Stimulated activated CD4-positive, alpha-beta T cell treated with anti-CD3 and anti-CD28 coated beads, Interleukin-2, amount 100 ng/mL, for 48 hours (primary cell): ENCODE measurements at regions not wholly inside any gene's neighbourhood (a gene's known extent, or its start where the extent isn't known, plus 50 kb on each side); places are given as distances from the start of the nearest gene placed in this dataset.

Experiments
- DNase-seq, 2 donors: peaks; one replicate each; pipeline ENCODE4 v3.0.0-alpha.2; 2020

DNA sequence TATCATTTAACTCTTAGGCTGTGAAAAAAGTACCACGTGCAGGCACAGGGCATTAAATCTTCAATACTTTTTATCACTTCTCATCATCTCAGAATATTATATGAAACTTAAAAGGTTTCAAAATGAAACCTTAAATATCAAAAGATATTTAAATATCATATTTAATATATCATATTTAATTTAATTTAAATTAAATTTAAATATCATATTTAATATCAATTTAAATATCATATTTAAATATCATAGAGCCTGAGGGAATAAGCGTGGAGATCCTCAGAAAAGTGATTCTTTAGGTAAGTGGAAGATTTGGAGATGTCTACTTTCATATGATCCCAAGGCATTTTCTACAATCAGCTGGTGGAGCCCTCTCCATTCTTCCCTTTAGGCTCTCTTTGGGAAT lies 716.6 kb downstream of the OTOL1 start:
- DNase-seq = no peak

DNA sequence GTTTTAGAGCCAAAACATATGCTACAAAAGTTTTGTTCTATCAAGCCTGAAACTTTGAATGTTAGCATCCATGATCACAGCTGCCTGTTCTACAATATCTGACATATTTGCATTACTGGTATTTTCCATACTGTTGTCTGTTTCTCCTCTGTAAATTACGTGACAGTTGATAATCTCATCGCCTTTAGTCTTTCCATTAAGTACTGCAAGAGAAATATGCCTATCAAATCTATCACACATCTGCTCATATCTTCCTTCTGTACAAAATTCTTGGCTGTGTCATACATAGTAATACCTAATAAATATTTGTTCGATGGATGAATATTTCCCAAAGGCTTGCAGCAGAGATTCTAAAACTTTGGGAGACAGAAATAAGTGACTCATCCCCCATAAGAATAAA lies 717.3 kb downstream of the OTOL1 start:
- DNase-seq = no peak

- DNase-seq = no peak
Observed at GRCh38 chr3:162217647-162218046, 721.0 kb downstream of the OTOL1 start.

- DNase-seq = no peak
Observed at GRCh38 chr3:162218479-162218878, 721.9 kb downstream of the OTOL1 start.

DNA sequence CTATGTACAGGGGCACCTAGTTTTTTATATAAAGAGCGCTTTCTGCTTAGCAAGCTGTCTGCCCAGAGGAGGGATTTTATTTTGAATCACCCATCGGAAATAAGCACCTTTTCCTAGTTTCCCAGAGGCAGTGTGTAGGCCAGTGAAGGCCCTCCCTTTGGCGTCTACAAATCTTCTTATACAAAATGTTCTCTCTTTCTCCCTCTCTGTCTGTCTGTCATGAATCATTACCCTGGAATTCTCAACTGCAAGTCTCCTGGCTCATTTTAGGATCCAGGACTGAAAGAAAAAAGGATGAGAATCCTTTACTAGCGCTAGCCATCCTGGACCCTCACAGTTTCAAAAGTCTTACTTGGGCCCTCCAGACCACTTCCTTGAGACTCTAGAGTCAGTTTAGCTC lies 728.1 kb downstream of the OTOL1 start:
- DNase-seq = no peak

DNA sequence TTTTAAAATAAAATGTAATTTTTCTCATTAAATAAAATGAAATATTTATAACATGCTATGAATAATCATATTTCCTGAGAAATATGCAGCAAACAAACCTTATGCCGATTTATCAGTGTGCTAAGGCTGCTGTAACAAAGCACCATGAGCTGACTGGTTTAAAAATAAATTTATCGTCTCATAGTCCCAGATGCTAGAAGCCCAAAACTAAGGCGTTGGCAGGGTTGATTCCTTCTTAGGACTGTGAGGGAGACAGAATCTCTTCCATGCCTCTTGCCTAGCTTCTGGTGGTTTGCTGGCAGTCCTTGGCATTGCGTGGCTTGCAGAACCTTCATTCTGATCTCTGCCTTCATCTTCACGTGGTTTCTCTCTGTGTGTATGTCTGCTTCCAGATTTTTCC lies 740.3 kb downstream of the OTOL1 start:
- no peak for DNase-seq

- no peak for DNase-seq
Observed at GRCh38 chr3:162250782-162251181, 754.2 kb downstream of the OTOL1 start.

DNA sequence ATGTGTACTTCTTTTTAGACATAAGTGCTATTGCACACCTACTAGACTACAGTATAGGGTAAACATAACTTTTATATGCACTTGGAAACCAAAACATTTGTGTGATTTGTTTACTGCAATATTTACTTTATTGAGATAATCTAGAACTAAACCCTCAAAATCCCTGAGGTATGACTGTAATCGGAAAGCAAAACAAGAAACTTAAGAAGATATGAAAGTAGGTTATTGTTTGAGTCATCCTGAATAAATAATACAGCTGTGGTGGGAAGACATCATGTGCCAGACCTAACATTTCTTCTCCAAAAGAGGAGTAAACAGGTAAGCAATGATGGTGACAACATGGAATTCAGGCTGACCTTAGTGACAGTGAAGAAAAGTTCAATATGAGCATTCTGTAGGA lies 765.5 kb downstream of the OTOL1 start:
- DNase-seq = no peak

DNA sequence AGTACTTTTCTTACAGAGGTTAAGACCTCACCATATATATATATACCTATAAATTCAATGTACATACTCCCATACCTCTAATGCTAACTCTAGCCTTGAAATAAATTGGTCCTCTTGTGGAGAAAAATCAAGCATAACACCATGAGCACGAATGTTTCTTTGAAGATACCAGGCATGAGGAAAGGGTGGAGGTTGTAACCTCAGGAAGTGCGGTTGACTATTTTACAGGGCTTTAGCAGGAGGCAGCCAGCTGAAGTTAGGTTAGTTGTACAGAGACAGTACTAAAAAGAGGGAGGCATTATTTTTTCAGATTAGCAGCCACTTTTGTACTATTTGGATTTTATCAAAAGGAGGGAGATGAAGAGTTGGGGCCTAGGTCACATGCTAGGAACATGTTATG lies 767.0 kb downstream of the OTOL1 start:
- no peak for DNase-seq

DNA sequence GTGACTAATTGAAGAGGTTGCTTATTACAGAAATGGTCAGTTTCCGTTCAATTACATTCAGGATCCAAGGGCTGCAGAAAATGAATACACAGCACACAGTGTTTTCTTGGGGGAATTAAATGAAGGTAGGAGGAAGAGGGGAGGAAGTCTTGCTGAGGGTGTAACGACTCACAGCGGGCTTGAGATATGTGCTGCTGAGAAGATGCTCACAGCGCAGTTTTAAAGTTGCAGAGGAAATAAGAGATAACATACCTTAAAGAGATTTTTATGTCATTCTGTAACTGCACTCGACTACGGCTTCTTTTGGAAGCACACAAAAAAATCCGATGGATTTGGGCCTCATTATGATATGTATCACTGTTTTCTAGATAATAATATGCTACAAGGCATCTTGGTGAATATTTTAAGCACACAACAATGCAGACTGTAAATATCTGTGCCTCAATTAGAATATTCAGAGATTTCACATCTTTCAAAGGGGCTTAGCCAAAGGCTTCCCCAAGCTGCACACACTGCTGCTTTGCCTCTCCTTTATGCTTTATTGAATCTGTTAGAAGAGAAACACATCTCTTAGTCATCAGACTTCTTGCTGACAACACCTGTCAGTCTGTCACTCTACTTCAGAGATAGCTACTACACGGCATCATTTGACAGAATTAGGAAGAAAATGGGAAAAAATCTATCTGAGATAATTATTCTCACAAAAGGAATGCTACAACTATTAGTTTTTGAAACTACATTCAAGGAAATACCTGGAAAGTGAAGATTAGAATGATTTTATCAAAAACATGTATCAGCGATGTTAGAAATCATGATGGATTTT lies 773.2 kb downstream of the OTOL1 start:
- DNase-seq = no peak

DNA sequence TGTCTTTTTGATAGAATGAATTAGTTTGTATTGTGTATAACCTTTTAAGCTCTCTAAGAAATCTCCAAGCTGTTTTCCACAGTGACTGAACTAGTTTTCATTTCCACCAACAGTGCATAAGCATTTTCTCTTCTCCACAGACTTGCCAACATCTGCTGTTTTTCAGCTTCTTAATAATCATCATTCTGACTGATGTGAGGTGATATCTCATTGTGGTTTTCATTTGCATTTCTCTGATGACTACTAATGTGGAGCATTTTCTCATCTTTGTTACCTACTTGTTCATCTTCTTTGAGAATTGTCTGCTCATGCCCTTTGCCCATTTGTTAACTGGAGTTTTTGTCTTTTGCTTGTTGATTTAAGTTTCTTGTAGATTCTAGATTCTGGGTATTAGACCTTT lies 777.5 kb downstream of the OTOL1 start:
- DNase-seq = no peak

GRCh38 chr3:162278834-162279233 lies 782.2 kb downstream of the OTOL1 start:
- DNase-seq = no peak

- no peak for DNase-seq
Observed at GRCh38 chr3:162285259-162285658, 788.7 kb downstream of the OTOL1 start.

DNA sequence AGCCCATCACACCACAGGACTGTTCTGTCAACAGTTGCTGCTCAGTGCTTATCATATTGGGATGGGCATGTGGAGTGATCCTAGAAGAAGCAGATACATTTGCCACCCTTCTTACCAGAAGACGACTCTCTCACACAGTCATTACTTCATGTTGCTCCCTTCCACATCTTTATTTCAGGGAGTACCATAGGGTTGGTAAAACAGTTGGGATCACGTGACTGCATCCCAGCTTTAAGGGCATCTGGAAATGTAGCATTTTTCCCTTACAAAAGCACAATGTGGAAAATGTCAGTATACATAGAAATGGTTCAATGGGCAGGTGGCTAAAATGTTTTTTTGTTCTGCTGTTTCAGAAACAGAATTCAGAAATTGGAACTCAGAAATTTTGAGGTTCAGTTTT lies 791.0 kb downstream of the OTOL1 start:
- no peak for DNase-seq

GRCh38 chr3:162292409-162292808 lies 795.8 kb downstream of the OTOL1 start:
- no peak for DNase-seq

DNA sequence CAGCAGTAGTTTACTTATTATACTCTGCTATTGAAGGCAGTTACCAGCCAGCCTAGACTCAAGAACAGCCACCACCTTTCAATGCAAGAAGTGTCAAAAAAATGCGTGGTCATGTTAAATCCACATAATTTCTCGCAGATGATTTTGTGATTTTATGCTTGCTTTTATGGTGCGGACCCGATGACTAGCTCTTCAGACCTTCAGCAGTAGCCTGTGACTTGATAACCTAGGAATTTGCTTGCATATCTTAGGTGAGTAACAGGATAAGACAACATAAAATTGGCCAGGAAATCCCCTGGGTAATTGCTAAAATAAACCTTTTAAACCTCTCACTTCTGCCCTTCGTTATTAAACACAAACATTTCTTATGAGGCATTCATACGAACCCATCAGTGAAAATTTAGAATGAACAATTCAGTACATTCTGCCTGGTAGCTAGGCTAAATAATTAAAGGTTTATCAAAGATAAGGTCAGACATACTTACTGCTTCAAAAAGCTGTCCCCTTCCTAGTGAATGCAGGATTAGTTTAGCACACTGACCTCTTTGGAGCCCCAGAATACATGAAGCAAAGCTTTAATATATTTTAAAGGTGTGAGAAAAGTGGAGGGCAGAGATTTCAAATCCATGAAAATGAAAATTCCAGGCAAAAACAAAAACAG lies 798.8 kb downstream of the OTOL1 start:
- DNase-seq = no peak

- DNase-seq = no peak
Observed at GRCh38 chr3:162302983-162303624, 806.5 kb downstream of the OTOL1 start.

DNA sequence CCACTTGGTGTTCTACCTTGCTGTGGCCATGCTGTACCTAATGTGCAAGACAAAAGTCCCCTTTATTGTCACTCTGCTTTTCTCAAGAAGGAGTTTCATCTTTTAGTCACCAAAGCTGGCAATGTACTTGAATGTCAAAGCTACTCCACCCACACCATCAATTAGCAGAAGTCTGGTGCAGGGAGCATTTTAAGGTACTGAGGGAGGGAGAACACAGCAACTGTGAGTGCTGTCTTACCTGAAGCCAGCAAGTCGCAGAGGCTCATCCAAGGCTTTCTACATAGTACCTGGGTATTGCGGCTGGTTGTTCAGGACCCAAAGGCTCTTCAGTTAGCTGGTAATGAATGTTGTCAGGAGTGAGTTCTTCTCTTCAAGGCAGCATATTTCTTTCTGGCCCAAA lies 820.4 kb downstream of the OTOL1 start:
- DNase-seq = no peak

DNA sequence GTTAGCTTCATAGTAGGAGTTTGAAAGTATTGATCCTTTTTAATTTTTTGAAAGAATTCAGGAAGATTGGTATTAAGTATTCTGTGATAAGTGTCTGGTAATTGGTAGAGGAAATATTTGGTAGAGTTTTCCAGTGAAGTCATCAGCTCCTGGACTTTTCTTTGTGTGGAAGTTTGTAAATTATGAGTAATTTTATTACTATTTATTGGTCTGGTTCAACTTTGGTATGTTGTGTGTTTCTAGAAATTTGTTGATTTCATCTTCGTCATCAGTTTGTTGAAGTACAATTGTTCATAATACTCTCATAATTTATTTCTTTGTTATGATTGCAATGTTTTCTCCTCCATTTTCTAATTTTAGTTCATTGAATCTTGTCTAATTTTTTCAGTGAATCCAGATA lies 832.0 kb downstream of the OTOL1 start:
- DNase-seq = no peak

DNA sequence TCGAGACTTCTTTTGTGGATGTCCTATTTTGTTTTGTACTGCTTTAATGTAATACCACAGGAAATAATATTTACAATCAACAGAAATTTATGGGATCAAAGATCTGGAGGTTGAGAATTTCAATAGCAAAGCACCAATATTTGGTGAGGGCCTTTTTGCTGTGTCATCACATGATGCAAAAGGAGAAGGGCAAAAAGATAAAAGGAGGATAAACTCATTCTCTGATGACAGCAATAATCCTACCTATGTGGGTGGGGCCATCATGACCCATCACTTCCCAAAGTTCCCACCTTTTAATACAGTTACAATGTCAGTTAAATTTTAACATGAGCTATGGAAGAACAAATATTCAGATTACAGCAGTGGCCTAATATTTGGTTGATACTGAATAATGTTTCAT lies 832.9 kb downstream of the OTOL1 start:
- DNase-seq = no peak

DNA sequence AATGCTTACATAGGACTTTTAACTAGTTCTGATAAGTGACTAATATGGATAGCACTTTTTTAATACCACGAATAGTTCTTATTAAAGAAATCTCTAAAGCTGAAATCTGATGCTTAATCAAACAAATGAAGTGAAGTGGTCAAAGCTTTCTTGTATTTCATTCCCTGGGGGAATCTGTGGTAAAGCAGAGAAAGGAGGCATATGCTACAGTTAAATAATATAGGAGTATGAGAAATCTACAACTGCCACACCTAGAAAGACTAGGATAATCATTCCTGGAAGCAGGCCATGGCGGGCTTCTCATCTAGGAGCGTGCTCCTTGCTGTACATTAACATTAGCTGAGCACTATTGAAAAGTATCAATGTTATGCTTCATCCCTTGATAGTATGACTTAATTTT lies 835.7 kb downstream of the OTOL1 start:
- DNase-seq = no peak

- DNase-seq = no peak
Observed at GRCh38 chr3:162334537-162334936, 837.9 kb downstream of the OTOL1 start.

GRCh38 chr3:162337630-162338029 lies 841.0 kb downstream of the OTOL1 start:
- no peak for DNase-seq

GRCh38 chr3:162338514-162338913 lies 841.9 kb downstream of the OTOL1 start:
- no peak for DNase-seq
